Activated CD4-positive, alpha-beta T cell treated with anti-CD3 and anti-CD28 coated beads for 36 hours (primary cell): ENCODE measurements at regions not wholly inside any gene's neighbourhood (a gene's known extent, or its start where the extent isn't known, plus 50 kb on each side); places are given as distances from the start of the nearest gene placed in this dataset.

Experiments
- ATAC-seq: fragments of 200-7000 bp; cut with Tn5 transposase; one replicate; pipeline ENCODE4 v1.10.0; 2021; ENCODE audit warnings: mild to moderate bottlenecking, moderate library complexity
- CTCF ChIA-PET: fragments of 350-600 bp; sonication (Branson Sonifier 250); formaldehyde crosslinking; loops from one replicate; lab custom pipeline; 2021; ENCODE audit warnings: antibody characterized with exemption; lab: Charles Lee
- POLR2A ChIA-PET: fragments of 350-600 bp; sonication (Branson Sonifier 250); formaldehyde crosslinking; loops from one replicate; lab custom pipeline; 2021; ENCODE audit warnings: antibody characterized with exemption, inconsistent platforms; lab: Charles Lee
- DNase-seq: peaks from one replicate; pipeline ENCODE4 v3.0.0-alpha.2; 2020
- H3K27ac Mint-ChIP-seq: one replicate; pipeline ENCODE4 v1.8.0; 2021; ENCODE audit warnings: mixed read lengths
- H3K27me3 Mint-ChIP-seq: one replicate; pipeline ENCODE4 v1.8.0; 2021; ENCODE audit warnings: mixed read lengths
- H3K36me3 Mint-ChIP-seq: one replicate; pipeline ENCODE4 v1.8.0; 2021; ENCODE audit warnings: low read depth, mixed read lengths
- H3K4me1 Mint-ChIP-seq: one replicate; pipeline ENCODE4 v1.8.0; 2021; ENCODE audit warnings: mixed read lengths
- H3K4me3 Mint-ChIP-seq: one replicate; pipeline ENCODE4 v1.8.0; 2021; ENCODE audit warnings: mild to moderate bottlenecking, moderate library complexity, mixed read lengths
- H3K9me3 Mint-ChIP-seq: one replicate; pipeline ENCODE4 v1.8.0; 2021; ENCODE audit warnings: low read depth, mixed read lengths
- intact Hi-C, 2 experiments: fragments of 100-400 bp; cut with DNase I in 1 of 2; cut with micrococcal nuclease in 1 of 2; formaldehyde crosslinking; loops; one replicate each; pipeline versions ENCODE4 v1.14.2 to v1.15.1; 2022 to 2024; cut with DNase I, micrococcal nuclease

DNA sequence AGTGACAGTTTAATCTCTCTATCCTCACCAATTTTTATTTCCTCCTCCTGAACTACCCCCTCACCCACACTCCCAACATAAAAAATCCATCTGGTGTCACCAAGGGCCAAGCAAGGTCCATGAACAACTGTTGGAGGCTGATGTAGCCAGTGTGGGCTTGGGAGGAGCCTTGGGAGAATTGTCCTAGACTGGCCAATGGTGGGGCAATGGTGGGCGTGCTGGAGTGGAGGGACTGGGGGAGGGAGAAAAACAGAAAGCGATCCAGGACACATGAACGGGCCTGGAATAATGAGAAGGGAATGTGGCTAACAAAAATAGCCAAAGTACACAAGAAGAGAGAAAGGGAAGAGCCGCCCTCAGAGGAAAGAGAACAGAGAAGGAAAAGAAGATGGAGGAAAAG lies 272.6 kb downstream of the ENC1 start:
- no peak overlapping the region for H3K27ac Mint-ChIP-seq
- no peaks in the 10 kb centered on the region for H3K9me3 Mint-ChIP-seq
- ATAC-seq, result no peak

DNA sequence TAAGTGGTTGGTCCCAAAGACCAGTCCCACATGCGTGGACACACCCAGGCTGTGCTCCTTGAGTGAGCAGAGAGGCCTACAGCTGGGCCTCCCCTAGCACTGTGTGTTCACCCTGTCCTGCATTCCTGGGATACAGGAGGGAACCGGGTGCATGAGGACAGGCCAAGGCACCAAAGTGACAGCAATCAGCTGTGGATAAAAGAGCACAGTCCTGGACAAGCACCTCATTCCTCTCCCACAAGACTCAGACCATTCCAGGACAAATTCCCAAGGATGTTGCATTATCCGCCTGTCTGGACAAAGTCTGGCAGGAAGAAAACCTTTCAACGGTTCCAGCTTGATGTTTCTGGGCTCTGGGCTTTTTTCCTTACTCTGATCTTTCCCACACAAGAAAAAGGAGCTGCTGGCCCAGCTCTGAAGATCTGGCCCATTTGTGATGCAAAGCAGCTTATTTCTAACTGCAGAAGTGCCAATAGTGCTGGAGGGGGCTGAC lies 273.2 kb downstream of the ENC1 start:
- Mint-ChIP-seq H3K27ac (no peak overlapping the region), H3K27me3 (peaks cover 7% of the 10 kb centered on the region), H3K36me3 (no peaks in the 10 kb centered on the region), H3K4me1 (no peaks in the 10 kb centered on the region), H3K9me3 (no peaks in the 10 kb centered on the region), H3K4me3 (no peak overlapping the region)
- DNase-seq (no peak), ATAC-seq (no peak)
- ChIA-PET CTCF (interaction anchor here (0.7 kb wide), 1 partner anchor 76 kb away, joined by 3 read pairs; no protein-coding TSS in a partner anchor), POLR2A (interaction anchor here (0.8 kb wide), 1 partner anchor 421 kb away, joined by 3 read pairs; no protein-coding TSS in a partner anchor)
- intact Hi-C loops, result no loop called here

More for the DNA sequence above, 272.6 kb downstream of the ENC1 start:
- no peak for DNase-seq
- Mint-ChIP-seq H3K36me3 (no peaks in the 10 kb centered on the region), H3K27me3 (peaks cover 7% of the 10 kb centered on the region), H3K4me1 (no peaks in the 10 kb centered on the region), H3K4me3 (no peak overlapping the region)
- intact Hi-C loops, result no loop called here
- POLR2A ChIA-PET, result interaction anchor here (0.8 kb wide), 1 partner anchor 422 kb away, joined by 3 read pairs; no protein-coding TSS in a partner anchor
- CTCF ChIA-PET, result no interaction called here

DNA sequence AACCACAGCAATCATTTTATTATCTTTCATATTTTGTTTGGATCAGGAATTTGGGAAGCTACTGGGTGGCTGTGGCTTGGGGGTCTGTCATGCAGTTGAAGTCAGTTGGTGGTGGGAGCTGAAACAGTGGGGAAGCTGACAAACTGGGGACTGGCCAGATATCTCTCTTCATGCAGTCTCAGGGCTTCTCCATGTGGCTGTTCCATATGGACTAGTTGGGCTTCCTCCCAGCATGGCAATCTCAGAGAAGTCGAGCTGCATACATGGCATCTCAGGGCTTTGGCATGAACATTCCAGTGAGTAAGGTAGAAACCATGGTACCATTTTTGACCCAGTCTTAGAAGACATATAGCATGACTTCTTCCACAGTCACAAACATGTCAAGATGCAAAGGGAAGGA lies 274.8 kb downstream of the ENC1 start:
- intact Hi-C loops, result no loop called here
- DNase-seq (no peak), ATAC-seq (no peak)
- ChIA-PET CTCF (interaction anchor here (0.6 kb wide), 1 partner anchor 670 kb away, joined by 3 read pairs; no protein-coding TSS in a partner anchor), POLR2A (no interaction called here)
- Mint-ChIP-seq H3K27ac (no peak overlapping the region), H3K4me3 (no peak overlapping the region), H3K9me3 (no peaks in the 10 kb centered on the region), H3K36me3 (no peaks in the 10 kb centered on the region), H3K27me3 (peaks cover 7% of the 10 kb centered on the region), H3K4me1 (no peaks in the 10 kb centered on the region)

DNA sequence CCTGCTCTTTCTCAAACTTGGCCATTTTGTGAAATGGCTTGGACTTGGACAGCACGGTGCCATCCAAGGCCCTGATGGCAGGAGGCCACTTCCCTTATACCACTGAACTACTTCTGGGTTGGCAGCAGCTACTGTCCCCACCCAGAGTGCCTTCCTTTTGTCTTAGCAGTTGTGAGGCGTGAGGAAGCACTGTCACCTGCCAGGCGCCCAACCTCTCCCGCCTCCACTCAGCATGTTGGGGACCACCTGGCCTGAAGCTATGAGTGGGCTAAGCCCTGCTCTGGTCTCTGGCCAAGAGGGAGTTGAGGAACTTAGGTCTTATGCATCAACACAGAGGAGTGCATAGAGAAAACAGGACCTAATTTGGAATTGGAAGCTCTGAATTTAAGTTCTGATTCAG lies 276.0 kb downstream of the ENC1 start:
- Mint-ChIP-seq H3K9me3 (no peaks in the 10 kb centered on the region), H3K4me3 (no peak overlapping the region), H3K27me3 (peaks cover 7% of the 10 kb centered on the region), H3K36me3 (no peaks in the 10 kb centered on the region), H3K27ac (no peak overlapping the region), H3K4me1 (no peaks in the 10 kb centered on the region)
- ChIA-PET CTCF (interaction anchor here (0.7 kb wide), 1 partner anchor 206 kb away, joined by 3 read pairs; no protein-coding TSS in a partner anchor), POLR2A (no interaction called here)
- DNase-seq, result no peak
- intact Hi-C loops, result no loop called here
- no peak for ATAC-seq

DNA sequence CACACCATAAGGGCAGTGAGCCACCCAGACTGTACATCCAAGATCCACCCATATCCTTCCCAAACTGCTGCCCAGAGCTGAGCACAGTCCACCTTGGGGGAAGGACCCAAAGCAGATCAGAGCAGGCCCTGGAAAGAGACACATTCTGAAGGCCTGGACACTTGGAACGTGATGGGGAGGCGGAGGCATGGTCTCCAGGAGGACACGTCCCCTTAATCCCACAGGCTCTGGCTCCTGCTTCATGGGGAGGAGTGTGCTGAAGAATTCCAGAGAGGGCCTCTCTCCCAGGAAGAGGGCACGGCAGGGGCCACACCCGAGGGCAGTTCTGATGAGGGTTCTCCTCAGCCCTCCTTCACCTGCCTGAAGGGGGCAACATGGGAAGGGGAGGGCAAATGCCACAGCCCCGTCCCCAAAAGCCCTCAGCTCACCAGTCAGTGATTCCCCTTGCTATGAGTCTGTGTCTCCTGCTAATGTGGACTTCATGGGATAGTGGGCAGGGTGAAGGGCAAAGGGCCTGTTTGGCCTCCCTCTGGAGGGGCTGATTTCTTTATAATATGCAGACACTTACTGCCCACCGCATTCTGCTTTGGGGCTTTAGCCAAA lies 276.8 kb downstream of the ENC1 start:
- POLR2A ChIA-PET, result no interaction called here
- no peaks in the 10 kb centered on the region for H3K4me1 Mint-ChIP-seq
- H3K36me3 Mint-ChIP-seq, result no peaks in the 10 kb centered on the region
- CTCF ChIA-PET, result interaction anchor here (0.7 kb wide), 1 partner anchor 205 kb away, joined by 3 read pairs; no protein-coding TSS in a partner anchor
- ATAC-seq, result no peak
- intact Hi-C loops, result no loop called here
- no peak overlapping the region for H3K27ac Mint-ChIP-seq
- H3K4me3 Mint-ChIP-seq, result no peak overlapping the region
- H3K9me3 Mint-ChIP-seq, result no peaks in the 10 kb centered on the region
- no peak for DNase-seq
- peaks cover 7% of the 10 kb centered on the region for H3K27me3 Mint-ChIP-seq

DNA sequence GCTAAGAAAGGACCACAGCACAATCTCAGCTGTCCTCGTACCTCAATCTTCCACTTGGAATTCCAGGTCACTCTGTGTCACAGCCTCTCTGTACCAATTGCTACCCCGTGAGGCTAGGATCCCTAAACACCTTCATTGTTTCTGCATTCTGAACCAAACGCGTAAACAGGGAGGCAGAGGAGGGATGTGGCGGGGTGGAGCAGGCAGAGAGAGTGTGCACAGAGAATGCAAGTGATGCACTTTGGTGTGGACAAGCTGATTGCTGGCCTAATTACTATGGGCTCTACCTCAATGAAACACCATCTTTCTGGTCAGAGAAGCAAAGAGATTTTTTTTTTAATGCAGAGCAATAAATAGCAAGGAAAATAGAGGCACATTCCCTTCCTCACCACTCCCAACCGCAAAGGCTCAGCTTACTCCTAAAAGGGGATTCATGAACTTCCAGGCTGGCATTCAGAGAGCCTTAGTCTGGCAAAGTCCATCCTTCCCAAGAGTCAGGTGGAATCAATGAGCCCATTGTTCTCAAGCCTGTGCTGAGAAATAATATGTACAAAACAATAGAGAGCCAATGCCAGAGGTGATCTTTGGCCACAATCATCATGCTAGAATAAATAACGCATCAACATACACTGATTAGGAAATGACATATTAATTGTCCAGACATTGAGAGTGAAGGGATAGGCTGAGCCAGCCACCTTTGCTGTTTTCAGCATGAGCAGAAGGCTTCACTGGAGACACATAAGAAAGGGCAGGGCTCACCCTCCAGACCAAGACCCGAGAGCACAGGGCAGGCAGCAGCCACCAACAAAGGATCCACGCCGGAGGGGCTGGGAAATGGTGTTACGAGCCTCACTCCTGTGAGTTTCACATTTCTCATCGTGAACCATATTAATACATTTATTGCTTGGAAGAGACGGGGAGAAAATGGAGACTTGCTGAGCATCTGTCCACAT lies 278.8 kb downstream of the ENC1 start:
- POLR2A ChIA-PET, result no interaction called here
- H3K36me3 Mint-ChIP-seq, result no peaks in the 10 kb centered on the region
- intact Hi-C loops, result no loop called here
- DNase-seq (no peak), ATAC-seq (no peak)
- H3K4me3 Mint-ChIP-seq, result no peak overlapping the region
- no peaks in the 10 kb centered on the region for H3K9me3 Mint-ChIP-seq
- CTCF ChIA-PET, result no interaction called here
- H3K4me1 Mint-ChIP-seq, result no peaks in the 10 kb centered on the region
- peaks cover 7% of the 10 kb centered on the region for H3K27me3 Mint-ChIP-seq
- no peak overlapping the region for H3K27ac Mint-ChIP-seq

DNA sequence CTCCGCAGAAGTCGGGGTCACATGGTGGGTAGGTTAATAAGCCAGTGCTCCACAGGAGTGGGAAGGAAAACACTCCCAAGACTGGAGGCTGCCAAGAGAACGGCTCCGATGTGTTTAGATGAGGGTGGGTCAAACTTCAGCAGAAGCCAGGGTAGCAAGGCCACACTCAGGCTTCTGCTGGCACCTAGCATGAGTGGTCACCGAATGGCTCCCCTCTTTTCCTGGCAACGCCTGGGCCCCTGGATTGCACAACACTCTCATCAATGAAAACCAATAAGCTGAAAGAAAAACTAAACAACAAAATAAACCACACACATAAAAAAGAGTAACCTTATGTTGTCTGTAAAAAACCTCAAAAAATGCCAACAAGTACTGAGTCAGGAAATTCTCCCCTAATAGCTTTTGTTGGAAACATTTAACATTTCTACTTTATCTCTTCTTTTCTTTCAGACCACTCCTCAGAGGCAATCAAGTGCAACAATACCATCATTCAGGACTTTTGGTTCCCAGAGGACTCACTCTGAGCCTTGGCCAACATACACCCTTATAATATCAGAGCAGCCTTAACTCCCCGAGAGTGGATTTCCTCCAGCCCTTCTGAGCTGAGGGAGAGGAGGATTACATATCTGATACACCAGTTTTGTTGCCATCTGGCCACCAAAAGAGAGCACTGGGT lies 279.9 kb downstream of the ENC1 start:
- H3K4me3 Mint-ChIP-seq, result no peak overlapping the region
- no peaks in the 10 kb centered on the region for H3K4me1 Mint-ChIP-seq
- POLR2A ChIA-PET, result no interaction called here
- H3K27me3 Mint-ChIP-seq, result peaks cover 4% of the 10 kb centered on the region
- no peak for ATAC-seq
- H3K36me3 Mint-ChIP-seq, result no peaks in the 10 kb centered on the region
- no peak overlapping the region for H3K27ac Mint-ChIP-seq
- intact Hi-C loops, result no loop called here
- no peak for DNase-seq
- no peaks in the 10 kb centered on the region for H3K9me3 Mint-ChIP-seq
- CTCF ChIA-PET, result no interaction called here

DNA sequence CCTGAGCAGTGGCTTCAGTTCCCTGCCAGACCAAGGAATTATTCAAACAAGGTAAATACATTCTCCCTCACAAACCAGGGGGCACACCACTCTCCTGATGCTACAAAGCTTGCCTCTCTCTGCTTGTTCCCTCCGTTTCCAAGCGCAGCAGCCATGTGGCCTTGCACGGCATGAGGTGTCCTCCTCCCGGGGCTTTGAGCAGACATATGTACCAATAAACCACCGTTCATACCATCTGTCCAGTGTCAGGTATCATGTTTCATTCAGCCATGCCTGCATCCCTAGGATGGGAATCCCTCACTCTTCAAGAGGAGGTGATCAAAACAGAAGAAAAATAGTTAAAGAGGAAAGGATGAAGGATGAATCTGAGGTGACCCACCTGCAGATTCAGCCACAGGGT lies 282.7 kb downstream of the ENC1 start:
- Mint-ChIP-seq H3K9me3 (no peaks in the 10 kb centered on the region), H3K4me3 (no peak overlapping the region), H3K4me1 (no peaks in the 10 kb centered on the region), H3K27ac (no peak overlapping the region), H3K27me3 (no peaks in the 10 kb centered on the region), H3K36me3 (no peaks in the 10 kb centered on the region)
- intact Hi-C loops, result no loop called here
- CTCF ChIA-PET, result no interaction called here
- DNase-seq (no peak), ATAC-seq (no peak)
- POLR2A ChIA-PET, result no interaction called here

DNA sequence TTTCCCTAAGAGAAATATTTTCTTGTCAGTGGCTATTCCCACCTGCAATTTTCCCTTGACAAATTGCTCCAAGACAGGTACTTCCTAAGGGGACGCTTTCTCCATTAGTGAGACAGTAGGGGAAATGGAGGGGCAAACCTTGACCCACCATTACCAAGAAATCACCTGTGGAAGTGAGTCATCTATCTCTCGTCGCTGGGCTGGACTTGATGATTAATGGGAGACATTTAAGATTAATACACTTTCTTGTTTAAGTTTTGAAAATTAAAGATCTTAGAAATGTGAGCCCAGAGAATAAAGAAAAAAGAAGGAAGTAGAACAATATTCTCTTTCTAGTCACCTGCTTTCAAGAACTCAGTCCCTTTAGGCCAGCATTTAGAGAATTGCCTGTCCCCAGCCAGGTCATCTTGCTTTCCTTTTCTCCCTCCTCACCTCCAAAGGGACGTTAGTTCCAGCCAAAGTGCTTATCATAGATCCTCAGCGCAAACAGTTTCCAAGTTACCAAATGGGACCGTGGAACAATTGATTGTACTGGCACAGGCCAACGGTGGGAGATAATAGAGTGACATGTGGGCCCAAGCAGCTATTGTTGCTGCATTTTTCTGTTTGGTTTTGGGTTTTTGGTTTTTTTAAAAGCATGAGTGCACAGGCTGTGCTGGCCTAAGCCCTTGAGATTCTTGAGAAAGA lies 284.4 kb downstream of the ENC1 start:
- Mint-ChIP-seq H3K36me3 (no peaks in the 10 kb centered on the region), H3K27me3 (peaks cover 3% of the 10 kb centered on the region), H3K27ac (no peak overlapping the region), H3K4me1 (no peaks in the 10 kb centered on the region), H3K4me3 (no peak overlapping the region), H3K9me3 (no peaks in the 10 kb centered on the region)
- ChIA-PET POLR2A (no interaction called here), CTCF (no interaction called here)
- no peak for ATAC-seq
- DNase-seq, result no peak
- intact Hi-C loops, result no loop called here

DNA sequence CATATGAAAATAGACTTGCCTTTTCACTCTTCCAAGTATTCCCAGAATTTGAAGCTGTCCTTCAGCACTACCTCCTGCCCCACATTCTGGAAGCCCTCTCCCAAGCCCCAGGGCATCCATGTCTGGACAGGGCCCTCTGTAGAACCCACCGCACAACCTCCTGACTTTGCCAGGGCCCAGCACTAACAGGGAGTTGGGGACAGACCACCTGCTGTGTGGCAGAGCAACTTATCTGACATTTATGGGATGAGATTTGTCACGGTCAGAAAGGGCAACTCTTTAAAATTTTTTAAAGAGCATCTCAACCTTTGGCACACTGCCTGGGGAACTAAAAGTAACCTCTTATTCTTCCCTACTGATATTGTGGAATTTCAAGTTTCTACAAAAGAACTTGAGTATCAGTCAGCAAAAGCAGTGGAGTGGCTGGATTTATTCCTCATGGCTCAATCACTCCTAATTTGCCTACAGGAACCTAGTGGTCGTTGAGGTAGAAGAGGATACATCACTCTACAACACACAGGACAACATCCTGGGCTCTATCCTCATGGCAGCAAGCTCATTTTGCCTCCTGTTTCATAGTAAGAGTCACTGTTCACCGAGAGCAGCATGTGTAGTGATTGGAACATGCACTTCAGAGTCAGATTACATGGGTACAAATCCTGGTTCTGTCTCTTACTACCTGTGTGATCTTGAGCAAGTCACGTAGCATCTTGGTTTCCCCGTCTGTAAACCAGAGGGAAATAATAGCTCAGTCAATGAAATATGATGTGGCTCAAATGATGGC lies 285.3 kb downstream of the ENC1 start:
- Mint-ChIP-seq H3K4me1 (no peaks in the 10 kb centered on the region), H3K9me3 (no peaks in the 10 kb centered on the region)
- intact Hi-C loops, result no loop called here

More for the DNA sequence above, 285.3 kb downstream of the ENC1 start:
- H3K27me3 Mint-ChIP-seq, result peaks cover 6% of the 10 kb centered on the region
- CTCF ChIA-PET, result no interaction called here
- DNase-seq, result no peak
- POLR2A ChIA-PET, result no interaction called here
- no peak overlapping the region for H3K27ac Mint-ChIP-seq
- H3K4me3 Mint-ChIP-seq, result no peak overlapping the region
- H3K36me3 Mint-ChIP-seq, result no peaks in the 10 kb centered on the region
- ATAC-seq, result no peak
